Neural progenitor cell (in vitro differentiated cells): ENCODE measurements at regions not wholly inside any gene's neighbourhood (a gene's known extent, or its start where the extent isn't known, plus 50 kb on each side); places are given as distances from the start of the nearest gene placed in this dataset.

Source experiments
- DNase-seq: peaks from one replicate; pipeline ENCODE4 v3.0.0-alpha.2; 2016; ENCODE audit warnings: low spot score
- H2AFZ ChIP-seq: fragments of 200-600 bp; sonication (generic); replicated peaks from 2 replicates; pipeline ENCODE4 v1.6.1; 2016; ENCODE audit warnings: antibody characterized with exemption
- H3F3A ChIP-seq: fragments of 200-600 bp; sonication (generic); 2 replicates; pipeline ENCODE4 v1.6.1; 2016; ENCODE audit warnings: antibody characterized with exemption, low read depth
- H3K27ac ChIP-seq: fragments of 200-600 bp; sonication (generic); 2 replicates; pipeline ENCODE4 v1.5.1; 2016; ENCODE audit warnings: mild to moderate bottlenecking
- H3K27me3 ChIP-seq: fragments of 200-600 bp; sonication (generic); 2 replicates; pipeline ENCODE4 v1.6.1; 2016; ENCODE audit warnings: mild to moderate bottlenecking, moderate library complexity
- H3K36me3 ChIP-seq: fragments of 200-600 bp; sonication (generic); 2 replicates; pipeline ENCODE4 v1.5.1; 2016
- H3K4me1 ChIP-seq: fragments of 200-600 bp; sonication (generic); 2 replicates; pipeline ENCODE4 v1.6.1; 2016; ENCODE audit warnings: mixed run types
- H3K4me2 ChIP-seq: fragments of 200-600 bp; sonication (generic); 2 replicates; pipeline ENCODE4 v1.6.1; 2016
- H3K4me3 ChIP-seq: fragments of 200-600 bp; sonication (generic); 2 replicates; pipeline ENCODE4 v1.5.1; 2016
- H3K79me2 ChIP-seq: fragments of 200-600 bp; sonication (generic); 2 replicates; pipeline ENCODE4 v1.6.1; 2016; ENCODE audit warnings: low read depth
- H3K9ac ChIP-seq: fragments of 200-600 bp; sonication (generic); 2 replicates; pipeline ENCODE4 v1.6.1; 2016
- H3K9me3 ChIP-seq: fragments of 200-600 bp; sonication (generic); 2 replicates; pipeline ENCODE4 v1.5.1; 2016; ENCODE audit warnings: low read depth
- H4K20me1 ChIP-seq: fragments of 200-600 bp; sonication (generic); 2 replicates; pipeline ENCODE4 v1.6.1; 2016; ENCODE audit warnings: low read depth
- H3K27ac Mint-ChIP-seq: 3 replicates; pipeline ENCODE4 v1.8.0; 2021; ENCODE audit warnings: mixed read lengths
- H3K27me3 Mint-ChIP-seq: 2 replicates; pipeline ENCODE4 v1.8.0; 2022; ENCODE audit warnings: low read depth, mild to moderate bottlenecking, inconsistent platforms, moderate library complexity, mixed read lengths; ENCODE audit not compliant: insufficient read depth
- H3K36me3 Mint-ChIP-seq: 3 replicates; pipeline ENCODE4 v1.8.0; 2021; ENCODE audit warnings: mixed read lengths
- H3K4me1 Mint-ChIP-seq: 3 replicates; pipeline ENCODE4 v1.8.0; 2021; ENCODE audit warnings: mixed read lengths
- H3K4me3 Mint-ChIP-seq: 3 replicates; pipeline ENCODE4 v1.8.0; 2021; ENCODE audit warnings: mild to moderate bottlenecking, moderate library complexity, mixed read lengths
- H3K9me3 Mint-ChIP-seq: 3 replicates; pipeline ENCODE4 v1.8.0; 2020; ENCODE audit warnings: mixed read lengths
- EZH2 ChIP-seq: fragments of 200-600 bp; sonication (generic); IDR thresholded peaks from 2 replicates; pipeline ENCODE4 v1.6.1; 2017; ENCODE audit warnings: antibody characterized with exemption, mild to moderate bottlenecking, moderate library complexity
- EZH2phosphoT487 ChIP-seq: fragments of 200-600 bp; sonication (generic); IDR thresholded peaks from 2 replicates; pipeline ENCODE4 v1.6.1; 2017; ENCODE audit warnings: antibody characterized with exemption
- TF ChIP-seq, protein P1 (sequence below): fragments of 200-600 bp; sonication (generic); IDR thresholded peaks from 2 replicates; pipeline ENCODE4 v1.5.1; 2017; ENCODE audit warnings: antibody characterized with exemption, mild to moderate bottlenecking

- Histone ChIP-seq H3F3A (no peaks in the 10 kb centered on the region), H2AFZ (no peak overlapping the region), H3K9ac (no peak overlapping the region), H3K27ac (no peak overlapping the region), H3K36me3 (no peaks in the 10 kb centered on the region), H3K4me2 (no peak overlapping the region), H3K27me3 (no peaks in the 10 kb centered on the region), H3K79me2 (no peaks in the 10 kb centered on the region), H3K9me3 (no peaks in the 10 kb centered on the region), H3K4me1 (no peaks in the 10 kb centered on the region), H4K20me1 (no peaks in the 10 kb centered on the region), H3K4me3 (no peak overlapping the region)
- no peaks in the 10 kb centered on the region for H3K4me1 Mint-ChIP-seq
- no peak for DNase-seq
- TF ChIP-seq EZH2 (no peak), EZH2phosphoT487 (no peak)
- TF ChIP-seq, protein P1, sequence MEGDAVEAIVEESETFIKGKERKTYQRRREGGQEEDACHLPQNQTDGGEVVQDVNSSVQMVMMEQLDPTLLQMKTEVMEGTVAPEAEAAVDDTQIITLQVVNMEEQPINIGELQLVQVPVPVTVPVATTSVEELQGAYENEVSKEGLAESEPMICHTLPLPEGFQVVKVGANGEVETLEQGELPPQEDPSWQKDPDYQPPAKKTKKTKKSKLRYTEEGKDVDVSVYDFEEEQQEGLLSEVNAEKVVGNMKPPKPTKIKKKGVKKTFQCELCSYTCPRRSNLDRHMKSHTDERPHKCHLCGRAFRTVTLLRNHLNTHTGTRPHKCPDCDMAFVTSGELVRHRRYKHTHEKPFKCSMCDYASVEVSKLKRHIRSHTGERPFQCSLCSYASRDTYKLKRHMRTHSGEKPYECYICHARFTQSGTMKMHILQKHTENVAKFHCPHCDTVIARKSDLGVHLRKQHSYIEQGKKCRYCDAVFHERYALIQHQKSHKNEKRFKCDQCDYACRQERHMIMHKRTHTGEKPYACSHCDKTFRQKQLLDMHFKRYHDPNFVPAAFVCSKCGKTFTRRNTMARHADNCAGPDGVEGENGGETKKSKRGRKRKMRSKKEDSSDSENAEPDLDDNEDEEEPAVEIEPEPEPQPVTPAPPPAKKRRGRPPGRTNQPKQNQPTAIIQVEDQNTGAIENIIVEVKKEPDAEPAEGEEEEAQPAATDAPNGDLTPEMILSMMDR: no peak
- H3K27me3 Mint-ChIP-seq: no peaks in the 10 kb centered on the region
- H3K27ac Mint-ChIP-seq: no peak overlapping the region
- H3K36me3 Mint-ChIP-seq: no peaks in the 10 kb centered on the region
- no peak overlapping the region for H3K4me3 Mint-ChIP-seq
- no peaks in the 10 kb centered on the region for H3K9me3 Mint-ChIP-seq
Observed at GRCh38 chr4:45183905-45184304, 457.5 kb upstream of the GNPDA2 start.

DNA sequence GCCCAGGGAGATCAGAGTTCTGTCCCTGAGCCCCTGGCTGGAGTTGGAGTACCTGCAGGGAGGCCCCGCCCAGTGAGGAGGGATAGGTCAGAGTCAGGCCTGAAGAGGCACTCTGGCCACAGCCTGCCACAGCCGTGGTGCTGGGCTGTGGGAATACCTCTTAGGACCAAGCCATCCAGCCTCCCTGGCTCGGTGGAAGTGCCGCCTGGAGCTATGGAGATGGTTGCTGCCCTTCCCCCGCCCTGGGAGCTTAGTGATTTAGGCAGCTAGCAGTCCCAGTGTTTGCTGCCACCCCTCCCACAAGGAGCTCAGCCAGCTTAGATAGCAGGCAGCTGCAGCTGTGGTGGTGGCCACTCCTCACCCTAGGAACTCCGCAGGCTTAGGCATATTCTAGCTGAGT is 446.3 kb upstream of the GNPDA2 start:
- Histone ChIP-seq H3K4me1 (no peaks in the 10 kb centered on the region), H3K27ac (no peak overlapping the region), H3K79me2 (no peaks in the 10 kb centered on the region), H3K9me3 (no peaks in the 10 kb centered on the region), H2AFZ (peak overlapping the region; percentile 42), H4K20me1 (no peaks in the 10 kb centered on the region), H3K36me3 (no peaks in the 10 kb centered on the region), H3K27me3 (no peaks in the 10 kb centered on the region), H3K4me2 (no peak overlapping the region), H3K4me3 (no peak overlapping the region), H3K9ac (no peak overlapping the region), H3F3A (no peaks in the 10 kb centered on the region)
- Mint-ChIP-seq H3K27me3 (no peaks in the 10 kb centered on the region), H3K9me3 (peaks cover 19% of the 10 kb centered on the region), H3K4me3 (no peak overlapping the region), H3K4me1 (no peaks in the 10 kb centered on the region), H3K36me3 (no peaks in the 10 kb centered on the region), H3K27ac (no peak overlapping the region)
- DNase-seq: peak; percentile 33
- TF ChIP-seq EZH2 (no peak), EZH2phosphoT487 (no peak)
- TF ChIP-seq, protein P1: no peak

- DNase-seq: no peak
- Histone ChIP-seq H3K9me3 (no peaks in the 10 kb centered on the region), H3K4me2 (no peak overlapping the region), H2AFZ (peak overlapping the region; percentile 26), H3K4me3 (no peak overlapping the region), H4K20me1 (no peaks in the 10 kb centered on the region), H3K27me3 (no peaks in the 10 kb centered on the region), H3K9ac (no peak overlapping the region), H3K36me3 (no peaks in the 10 kb centered on the region), H3K4me1 (no peaks in the 10 kb centered on the region), H3F3A (no peaks in the 10 kb centered on the region), H3K27ac (no peak overlapping the region), H3K79me2 (no peaks in the 10 kb centered on the region)
- H3K4me1 Mint-ChIP-seq: no peaks in the 10 kb centered on the region
- TF ChIP-seq EZH2phosphoT487 (no peak), EZH2 (no peak)
- TF ChIP-seq, protein P1: no peak
- H3K27me3 Mint-ChIP-seq: no peaks in the 10 kb centered on the region
- no peaks in the 10 kb centered on the region for H3K36me3 Mint-ChIP-seq
- no peaks in the 10 kb centered on the region for H3K9me3 Mint-ChIP-seq
- H3K4me3 Mint-ChIP-seq: no peak overlapping the region
- no peak overlapping the region for H3K27ac Mint-ChIP-seq
Observed at GRCh38 chr4:45160951-45161350, 434.6 kb upstream of the GNPDA2 start.
